ENCODE measurements at regions not wholly inside any gene's neighbourhood (a gene's known extent, or its start where the extent isn't known, plus 50 kb on each side); places are given as distances from the start of the nearest gene placed in this dataset.
"Not testable (repeated sequence)": the region's sequence is repeated elsewhere in the genome, so short reads cannot be mapped to it uniquely, and the experiment has no call there.

DNA sequence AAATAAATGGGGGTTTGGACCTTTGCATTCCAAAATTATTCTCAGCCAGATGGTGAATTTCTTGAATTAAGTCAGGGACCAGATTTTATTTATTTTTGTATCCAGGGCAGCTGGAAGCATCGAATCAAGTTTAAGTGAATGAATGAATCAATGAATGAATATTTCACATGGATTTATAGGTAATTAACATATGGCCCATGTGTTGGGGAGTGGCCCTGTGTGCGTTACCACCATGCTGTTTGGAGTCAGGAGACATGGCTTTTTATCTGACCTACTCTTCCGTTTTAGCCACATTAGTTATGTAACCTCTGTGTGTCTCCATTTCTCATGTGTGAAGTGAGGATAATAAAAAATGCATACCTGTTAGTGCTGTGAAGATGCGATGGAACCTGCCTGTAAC is 213.5 kb downstream of the CDH26 start:
- DNase-seq: no peak

DNA sequence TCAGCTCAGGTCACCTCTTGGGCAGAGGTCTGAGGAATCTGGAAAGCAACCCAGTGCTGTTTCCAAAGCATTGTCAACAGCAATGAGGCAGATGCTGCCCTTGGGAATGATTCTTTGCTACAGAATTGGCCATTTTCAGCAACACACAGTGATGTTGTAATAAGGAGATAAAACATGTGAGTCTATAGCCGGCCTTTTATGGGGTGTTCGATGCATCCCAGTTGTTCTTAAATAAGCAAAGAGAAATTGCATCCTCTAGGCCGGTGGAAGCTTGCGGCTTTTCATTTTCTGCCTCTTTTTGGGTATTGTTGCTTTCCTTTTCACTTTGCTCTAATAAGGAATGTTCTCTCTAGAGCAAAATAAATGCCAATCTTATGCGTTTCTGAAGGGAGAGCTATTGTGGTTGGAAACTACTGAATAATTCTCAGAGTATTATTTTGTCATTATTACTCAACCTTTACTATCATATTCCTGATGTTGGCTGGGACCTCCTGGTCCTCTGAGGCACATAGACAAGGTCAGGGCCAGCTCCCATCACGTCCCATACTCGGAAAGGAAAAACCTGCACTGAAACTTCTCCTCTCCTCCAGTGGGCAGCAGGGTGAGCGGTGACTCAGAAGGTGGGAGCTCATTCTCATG is 214.2 kb downstream of the CDH26 start:
- DNase-seq: peak; percentile 2

DNA sequence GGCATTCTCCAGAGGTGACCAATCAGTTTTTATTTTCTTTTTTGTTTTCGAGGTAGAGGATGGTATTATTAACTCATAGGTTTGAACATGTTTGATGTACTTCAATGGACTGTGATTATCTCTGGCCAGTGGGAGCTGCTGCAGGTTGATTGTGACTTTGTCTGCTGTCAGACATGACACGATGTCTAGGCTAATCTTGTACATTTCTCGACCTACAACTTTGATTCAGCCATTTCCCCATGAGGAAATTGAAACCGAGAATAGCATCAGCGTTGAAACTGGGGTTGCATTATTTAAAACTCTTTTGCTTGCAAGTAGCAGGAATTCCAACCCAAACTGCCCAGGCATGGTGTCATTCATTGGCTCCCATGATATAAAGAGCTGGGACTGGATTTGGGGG is 218.9 kb downstream of the CDH26 start:
- no peak for DNase-seq

DNA sequence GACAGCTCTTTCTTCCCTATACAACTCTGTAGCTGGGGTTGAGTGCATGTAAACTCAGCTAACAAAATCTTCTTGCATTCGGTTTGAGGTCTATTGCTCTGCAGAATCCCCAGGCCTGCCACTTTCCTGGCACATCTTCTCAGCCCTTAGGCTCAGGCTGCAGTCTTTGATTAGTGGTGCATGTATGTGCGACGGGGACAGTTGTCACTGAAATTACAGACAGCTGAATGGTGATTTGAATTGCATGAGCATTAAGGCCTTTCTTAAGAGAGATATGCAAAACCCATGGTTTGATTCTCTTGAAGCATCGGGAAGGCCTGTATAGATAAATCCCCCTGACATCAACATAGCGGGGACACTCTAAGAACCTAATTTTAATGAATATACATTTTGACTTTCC is 222.8 kb downstream of the CDH26 start:
- DNase-seq: no peak

DNA sequence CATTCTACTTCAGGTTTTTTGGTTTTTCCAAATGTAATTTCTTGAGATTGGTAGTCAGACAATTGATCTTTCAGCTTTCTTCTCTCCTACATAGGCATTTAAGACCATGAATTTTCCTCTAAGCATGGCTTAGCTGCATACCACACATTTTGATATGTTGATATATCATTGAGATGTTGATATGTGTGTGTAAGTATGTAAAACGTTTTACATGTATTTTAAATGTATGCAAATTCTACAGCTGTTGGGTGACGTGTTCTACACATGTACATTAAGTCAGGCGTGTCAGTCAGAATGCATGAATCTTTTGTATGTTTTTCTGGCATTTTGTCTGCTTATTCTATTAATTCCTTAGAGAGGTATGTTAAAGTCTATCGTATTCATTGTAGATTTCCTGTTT is 228.2 kb downstream of the CDH26 start:
- no peak for DNase-seq

DNA sequence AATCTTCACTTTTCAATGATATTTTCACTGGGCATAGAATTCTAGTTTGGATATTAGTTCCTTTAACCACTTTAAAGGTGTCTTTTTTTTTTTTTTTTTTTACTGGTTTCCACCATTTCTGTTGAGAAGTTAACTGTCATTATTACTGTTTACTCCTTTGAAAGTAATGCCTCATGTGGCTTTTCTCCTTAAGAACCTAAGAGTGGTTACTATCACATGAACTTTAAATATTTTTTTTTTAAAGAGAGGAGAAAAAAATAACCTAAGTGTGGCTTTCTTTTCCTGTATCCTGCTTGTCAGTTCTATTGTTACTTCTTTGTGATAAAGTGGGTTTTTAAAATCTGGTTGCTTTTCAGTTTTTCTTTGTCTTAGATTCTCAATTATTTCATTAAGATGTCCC is 229.5 kb downstream of the CDH26 start:
- no peak for DNase-seq

DNA sequence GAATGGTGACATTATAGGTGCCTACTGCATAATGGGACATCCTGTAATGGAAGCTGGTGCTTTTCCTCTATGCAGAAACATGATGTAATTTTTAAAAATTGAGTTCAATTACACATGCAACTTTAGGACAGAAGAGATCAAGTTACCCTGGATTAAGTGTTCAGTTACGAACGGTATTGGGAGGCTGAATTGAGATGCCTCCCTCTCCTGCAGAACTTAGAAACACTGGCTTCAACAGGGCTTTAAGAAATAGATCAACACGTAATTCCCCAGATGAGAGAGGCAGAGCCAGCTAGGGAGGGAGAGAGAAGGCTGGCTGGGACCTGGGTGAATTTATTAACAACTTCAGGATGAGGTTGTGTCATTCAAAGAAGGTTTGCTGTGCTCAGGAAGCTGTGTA is 232.8 kb downstream of the CDH26 start:
- DNase-seq: no peak

DNA sequence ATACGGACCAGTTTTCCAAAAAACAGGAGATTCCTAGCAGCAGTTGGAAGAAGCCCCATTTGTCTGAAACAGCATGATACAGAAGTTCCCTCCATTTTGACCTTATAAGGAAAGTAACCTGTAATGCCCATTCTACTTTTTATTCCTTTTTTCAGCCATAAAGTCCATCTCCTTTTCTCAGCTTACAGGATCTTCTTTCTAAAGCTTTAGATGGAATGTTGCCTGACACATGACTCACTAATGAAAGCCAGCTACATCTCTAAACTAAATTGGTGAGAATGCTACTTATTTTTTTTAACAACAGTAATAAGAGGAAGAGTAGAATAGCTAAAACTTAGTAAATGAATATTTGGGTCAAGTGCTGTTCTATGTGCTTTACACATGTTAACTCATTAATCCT is 234.1 kb downstream of the CDH26 start:
- peak; percentile 73 for DNase-seq

DNA sequence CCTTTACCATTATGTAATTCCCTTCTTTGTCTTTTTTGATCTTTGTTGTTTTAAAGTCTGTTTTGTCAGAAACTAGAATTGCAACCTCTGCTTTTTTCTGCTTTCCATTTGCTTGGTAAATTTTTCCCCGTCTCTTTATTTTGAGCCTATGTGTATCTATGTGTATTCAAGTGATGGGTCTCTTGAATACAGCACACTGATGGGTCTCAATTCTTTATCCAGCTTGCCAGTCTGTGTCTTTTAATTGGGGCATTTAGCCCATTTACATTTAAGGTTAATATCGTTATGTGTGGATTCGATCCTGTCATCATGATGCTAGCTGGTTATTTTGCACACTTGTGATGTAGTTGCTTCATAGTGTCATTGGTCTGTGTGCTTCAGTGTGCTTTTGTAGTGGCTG is 240.9 kb downstream of the CDH26 start:
- DNase-seq: not testable (repeated sequence)

DNA sequence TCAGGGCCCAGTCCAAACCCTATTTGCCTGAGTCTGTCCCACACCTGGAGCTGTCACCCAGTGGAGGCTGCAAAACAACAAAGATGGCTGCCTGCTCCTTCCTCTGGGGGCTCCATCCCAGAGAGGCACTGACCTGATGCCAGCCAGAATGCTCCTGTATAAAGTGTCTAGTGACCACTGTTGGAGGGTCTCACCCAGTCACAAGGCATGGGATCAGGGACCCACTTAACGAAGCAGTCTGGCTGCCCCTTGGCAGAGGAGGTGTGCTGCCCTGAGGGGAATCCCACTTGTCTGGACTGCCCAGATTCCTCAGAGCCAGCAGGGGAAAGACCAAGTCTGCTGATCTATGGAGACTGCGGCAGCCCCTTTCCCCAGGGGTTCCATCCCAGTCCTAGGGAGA is 241.6 kb downstream of the CDH26 start:
- no peak for DNase-seq

DNA sequence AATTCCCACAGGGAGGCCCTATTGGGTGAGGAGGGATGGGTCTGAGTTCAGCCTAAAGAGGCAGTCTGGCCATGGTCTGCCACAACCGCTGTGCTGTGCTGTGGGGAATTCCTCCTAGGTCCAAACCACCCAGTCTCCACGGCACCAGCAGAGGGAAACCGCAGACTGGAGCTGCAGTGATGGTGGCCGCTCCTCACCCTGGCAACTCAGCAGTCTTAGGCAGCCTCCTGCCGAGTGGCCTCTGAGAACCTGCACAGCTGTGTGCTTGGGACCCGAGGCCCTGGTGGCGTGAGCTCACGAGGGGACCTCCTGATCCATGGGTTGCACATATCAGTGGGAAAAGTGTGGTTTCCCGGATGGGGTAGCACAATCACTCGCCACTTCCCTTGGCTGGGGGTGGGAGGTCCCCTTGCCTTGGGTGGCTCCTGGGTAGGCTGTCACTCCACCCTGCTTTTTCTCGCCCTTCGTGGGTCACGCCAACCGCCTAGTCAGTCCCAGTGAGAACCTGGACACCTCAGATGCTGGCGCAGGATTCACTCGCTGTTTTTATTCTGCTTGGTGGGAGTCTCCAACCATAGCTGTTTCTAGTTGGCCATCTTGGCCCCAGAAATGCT is 242.2 kb downstream of the CDH26 start:
- DNase-seq: no peak

DNA sequence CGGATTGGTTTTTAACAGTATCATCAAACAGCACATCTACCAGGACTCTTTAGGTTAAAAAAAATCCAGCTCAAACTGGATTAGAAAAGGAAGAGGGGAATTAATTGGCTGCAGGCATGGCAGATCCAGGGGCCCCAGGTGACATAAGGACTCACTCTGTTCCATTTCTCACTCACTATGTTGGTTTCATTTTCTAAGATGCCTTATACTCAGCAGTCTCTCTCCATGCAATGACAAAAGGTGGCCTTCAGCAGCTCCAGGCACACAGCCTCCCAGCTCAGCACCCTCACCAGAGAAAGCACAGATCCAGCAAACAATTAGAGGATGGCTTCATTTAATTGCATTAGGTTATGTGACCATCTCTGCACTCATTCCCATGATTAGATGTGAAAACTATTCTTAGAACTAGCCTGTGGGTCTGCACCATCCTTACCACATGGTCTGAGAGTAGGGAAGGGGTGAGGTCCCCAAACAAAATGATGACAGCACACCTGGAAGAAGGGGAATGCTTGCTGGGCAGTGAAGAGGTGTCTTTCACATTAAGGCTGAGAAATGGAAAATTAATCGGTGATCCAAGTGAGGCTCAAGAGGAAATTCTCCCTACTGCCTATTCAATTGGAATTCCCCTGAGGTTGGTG is 243.1 kb downstream of the CDH26 start:
- DNase-seq: no peak

DNA sequence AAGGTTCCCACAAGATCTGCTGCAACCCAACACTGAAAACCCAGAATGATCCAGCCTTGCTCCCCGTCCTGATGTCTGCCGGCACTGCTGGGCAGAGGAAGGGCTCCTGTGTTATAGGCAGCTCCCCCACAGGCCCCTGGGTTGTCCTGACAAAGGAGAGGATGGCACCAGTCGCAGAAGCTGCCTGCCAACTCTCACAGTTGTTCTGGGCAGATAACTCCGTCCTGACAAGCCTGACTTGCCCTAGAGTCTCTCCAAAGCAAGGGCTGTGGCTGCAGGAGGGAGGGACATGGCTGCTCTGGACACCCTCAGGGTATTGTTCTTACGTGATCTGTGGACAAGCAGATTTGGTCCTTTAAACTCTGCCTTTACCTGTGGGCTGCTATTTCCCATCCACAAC is 243.8 kb downstream of the CDH26 start:
- no peak for DNase-seq

DNA sequence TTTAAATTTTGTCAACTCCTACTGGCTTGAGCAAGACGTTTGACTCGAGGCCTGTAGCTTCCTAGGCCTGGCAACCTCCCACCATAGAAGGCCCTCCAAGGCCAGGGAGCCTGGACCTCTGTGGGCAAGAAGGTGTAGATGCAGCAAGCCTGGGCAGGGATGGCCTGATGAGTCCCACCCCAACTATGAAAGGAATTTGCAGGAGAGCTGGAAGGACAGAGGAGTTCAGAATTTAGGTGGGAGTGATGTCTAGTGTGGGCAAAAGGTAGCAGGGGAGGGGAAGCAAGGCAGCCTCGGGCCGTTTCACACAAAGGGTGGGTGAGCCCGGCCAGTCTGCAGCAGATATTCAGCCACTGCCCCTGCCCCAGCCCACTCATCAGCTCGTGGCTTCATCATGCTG is 245.2 kb downstream of the CDH26 start:
- peak; percentile 14 for DNase-seq

DNA sequence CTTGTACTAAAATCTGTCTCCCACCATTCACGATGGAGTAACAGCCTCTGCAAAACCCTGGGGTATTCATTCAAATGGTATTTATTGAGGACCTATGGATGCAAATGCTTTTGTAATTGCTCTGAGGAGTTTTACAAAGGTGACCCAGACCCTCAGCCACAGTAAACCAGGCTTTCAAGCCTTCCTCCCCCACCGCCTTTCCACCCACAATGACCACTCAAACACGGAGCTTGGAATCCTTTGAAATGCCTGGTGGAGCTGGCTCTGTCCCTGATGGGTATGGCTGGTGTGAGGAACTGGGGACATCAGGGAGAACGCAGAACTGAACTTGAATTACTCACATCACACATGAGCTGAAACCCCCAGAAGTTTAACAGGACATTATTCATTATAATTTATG is 246.4 kb downstream of the CDH26 start:
- no peak for DNase-seq

DNA sequence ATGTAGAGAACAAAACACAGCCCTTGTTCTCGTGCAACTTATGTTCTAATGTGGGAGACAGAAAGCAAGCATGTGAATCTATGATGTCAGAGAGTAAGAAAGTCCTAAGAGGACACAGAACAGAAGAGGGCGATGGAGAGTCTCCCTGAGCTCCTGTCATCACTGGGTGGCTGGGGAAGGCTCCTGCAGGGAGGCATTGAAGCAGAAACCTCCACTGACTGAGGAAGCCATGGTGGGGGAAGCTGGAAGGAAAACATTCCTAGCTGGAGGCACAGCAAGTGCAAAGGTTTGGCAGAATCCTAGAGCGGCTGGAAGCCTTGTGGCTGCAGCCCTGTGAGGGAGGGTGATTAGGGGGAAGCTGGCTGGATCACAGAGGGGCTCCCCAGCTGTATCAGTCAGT is 248.0 kb downstream of the CDH26 start:
- DNase-seq: peak; percentile 55

DNA sequence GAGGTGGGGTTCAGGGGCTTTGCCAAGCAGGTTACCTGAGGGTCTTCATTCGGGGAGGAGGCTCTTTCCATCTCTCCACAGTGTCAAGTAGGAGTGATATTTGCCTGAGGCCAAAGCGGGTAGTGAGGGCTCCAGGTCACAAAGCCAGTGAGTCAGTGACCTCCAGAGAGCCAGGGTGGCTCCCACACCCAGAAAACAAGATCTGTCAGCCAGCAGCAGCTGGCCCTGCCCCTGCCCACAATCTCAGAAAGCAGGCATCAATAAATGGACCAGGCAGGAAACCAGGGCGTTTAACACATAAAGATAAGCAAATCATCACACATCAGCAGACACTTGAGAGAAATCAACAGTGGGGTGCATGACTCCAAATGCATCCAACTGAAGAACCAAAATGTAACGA is 250.8 kb downstream of the CDH26 start:
- no peak for DNase-seq

DNA sequence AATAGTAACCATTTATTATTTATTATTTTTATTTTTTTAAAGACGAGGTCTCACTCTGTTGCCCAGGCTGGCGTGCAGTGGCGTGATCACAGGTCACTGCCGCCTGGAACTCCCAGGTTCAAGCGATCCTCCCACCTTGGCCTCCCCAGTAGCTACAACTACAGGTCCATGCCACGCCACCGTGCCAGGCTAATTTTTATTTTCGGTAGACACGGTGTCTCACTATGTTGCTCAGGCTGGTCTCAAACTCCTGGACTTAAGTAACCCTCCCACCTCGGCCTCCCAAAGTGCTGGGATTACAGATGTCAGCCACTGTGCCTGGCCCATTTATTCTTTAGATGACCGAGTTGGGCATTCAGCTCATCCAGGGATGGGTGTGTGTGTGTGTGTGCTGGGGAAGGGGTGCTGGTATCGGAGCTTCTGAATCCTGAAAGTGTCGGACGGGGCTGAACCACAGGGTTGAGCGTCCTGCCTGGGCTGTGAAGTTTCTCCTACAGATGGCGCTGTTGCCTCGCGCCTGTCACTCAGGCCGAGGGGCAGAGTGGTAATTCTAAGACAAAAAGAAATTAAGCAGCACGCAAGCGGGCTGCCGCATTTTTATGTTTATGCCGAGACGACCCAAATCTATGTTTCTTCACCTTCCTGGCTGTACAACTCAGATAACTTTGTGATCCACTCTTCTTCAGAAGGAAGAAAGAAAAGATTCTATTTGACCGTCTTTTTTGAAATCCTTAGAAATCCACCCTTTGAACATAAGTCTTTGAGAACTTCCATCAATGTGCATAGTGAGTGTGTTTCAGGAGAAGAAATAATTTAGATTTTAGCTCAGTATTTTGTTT is 252.8 kb downstream of the CDH26 start:
- DNase-seq: peak; percentile 63

DNA sequence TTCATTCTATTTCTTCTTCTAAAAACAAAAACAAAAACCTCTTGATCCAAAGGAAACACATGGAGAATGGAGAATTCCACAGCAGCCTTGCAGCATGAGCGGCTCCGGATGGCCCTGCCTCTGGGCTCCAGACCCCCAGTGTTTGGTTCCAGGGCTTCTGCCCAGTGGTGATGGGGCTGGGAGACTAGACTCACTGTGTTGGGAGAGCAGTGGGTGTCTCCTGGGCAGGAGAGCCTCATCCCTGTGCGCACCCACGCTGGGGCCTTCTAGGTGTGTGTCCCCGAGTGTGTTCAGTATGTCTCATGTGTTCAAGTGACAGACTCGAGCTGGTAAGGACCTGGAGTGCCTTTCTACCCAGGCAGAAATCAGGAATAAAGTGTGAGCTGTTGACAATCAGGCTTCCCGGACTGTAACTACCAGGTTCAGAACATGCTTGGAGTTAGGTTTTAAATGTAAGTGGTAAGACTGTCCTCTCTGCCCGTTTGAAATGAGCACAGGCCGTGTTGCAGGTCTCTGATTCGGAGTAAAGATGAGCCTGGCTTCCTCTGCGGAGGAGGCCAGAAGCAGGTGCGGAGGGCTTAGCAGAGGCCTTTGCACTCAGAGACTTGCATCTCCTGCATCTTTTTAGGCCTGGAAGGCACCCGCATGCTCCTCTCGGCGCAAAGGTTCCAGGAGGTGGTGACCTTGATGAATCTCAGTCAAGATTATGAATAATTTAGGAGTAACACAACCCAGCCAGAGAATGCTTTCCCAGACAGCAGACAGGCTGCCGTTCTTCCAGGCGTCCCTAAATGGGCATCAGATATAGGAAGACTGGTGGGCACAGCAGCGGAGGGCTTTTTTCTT is 253.6 kb downstream of the CDH26 start:
- no peak for DNase-seq

DNA sequence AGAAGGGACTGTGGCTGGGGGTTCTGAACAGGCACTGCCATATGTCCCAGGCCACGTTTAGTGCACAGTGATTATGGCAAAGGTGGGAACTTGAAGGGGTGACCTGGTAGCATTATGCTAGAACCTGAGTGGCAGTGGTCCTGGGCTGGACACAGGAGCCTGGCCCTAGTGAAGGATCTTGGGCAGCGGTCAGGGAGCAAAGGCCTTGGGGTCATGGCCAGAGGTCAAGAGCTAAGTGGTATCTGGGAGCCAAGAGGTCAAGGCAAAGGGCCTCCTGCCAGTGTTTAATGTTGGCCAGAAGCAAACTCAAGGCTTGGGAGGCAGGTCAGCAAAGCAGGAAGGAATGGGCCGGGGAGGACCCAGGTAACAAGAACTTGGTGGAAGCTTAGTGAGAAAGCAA is 254.5 kb downstream of the CDH26 start:
- no peak for DNase-seq

DNA sequence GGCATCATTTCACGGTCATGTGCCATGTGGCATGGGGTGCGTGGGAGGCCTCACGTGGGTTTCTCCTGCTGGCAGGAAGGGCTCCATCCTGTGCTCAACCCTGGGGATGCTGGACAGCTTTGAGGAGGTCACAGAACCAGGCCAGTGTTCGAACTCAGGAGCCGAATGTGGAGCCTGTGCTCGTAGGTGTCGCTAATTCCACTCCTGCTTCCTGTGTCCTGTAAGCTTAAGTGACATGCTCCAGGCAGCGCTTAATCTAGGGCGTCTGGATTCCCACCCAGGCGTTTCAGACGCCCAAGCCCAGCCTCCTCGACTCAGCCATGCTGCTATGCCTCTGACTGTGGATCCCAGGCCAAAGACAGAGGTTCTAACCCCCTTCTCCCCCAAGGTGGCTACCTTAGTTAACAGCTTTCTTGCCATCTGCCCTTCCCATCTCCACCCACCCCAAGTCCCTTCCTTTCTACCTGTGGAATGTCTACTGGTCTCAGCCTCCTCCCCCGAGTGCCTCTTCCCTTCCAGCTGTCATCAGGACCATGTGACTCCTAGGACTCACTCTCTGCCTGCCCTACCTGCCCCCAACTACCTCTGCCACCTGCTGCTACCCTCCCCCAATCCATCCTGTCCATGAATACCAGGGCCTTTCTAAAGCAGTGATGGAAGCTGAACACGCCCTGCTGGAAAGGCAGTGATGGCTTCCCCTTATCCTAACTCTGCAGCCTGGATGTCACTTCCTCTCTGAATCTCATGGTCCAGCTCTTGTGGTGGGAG is 255.1 kb downstream of the CDH26 start:
- no peak for DNase-seq

All from fibroblast of skin of abdomen (primary cell).